NCI-H526 (cell line): ENCODE measurements at regions not wholly inside any gene's neighbourhood (a gene's known extent, or its start where the extent isn't known, plus 50 kb on each side); places are given as distances from the start of the nearest gene placed in this dataset.

Experiments used
- DNase-seq, 2 experiments: peaks; one replicate each; lab custom pipeline; 2025; lab: John Stamatoyannopoulos, UW

GRCh38 chr13:106963151-106963550 is 395.2 kb upstream of the ARGLU1 start:
- no peak for DNase-seq

- DNase-seq = no peak
Measured at GRCh38 chr13:106961651-106962050, 393.7 kb upstream of the ARGLU1 start.

GRCh38 chr13:106961216-106961615 is 393.3 kb upstream of the ARGLU1 start:
- no peak for DNase-seq

GRCh38 chr13:106958621-106959048 is 390.7 kb upstream of the ARGLU1 start:
- DNase-seq = no peak

GRCh38 chr13:106942563-106942962 is 374.6 kb upstream of the ARGLU1 start:
- DNase-seq = no peak

- DNase-seq = no peak
Measured at GRCh38 chr13:106941779-106942178, 373.8 kb upstream of the ARGLU1 start.

- no peak for DNase-seq
Measured at GRCh38 chr13:106927421-106927820, 359.5 kb upstream of the ARGLU1 start.

GRCh38 chr13:106922384-106922783 is 354.4 kb upstream of the ARGLU1 start:
- DNase-seq = no peak

- no peak for DNase-seq
Measured at GRCh38 chr13:106919638-106920037, 351.7 kb upstream of the ARGLU1 start.

- no peak for DNase-seq
Measured at GRCh38 chr13:106919133-106919532, 351.2 kb upstream of the ARGLU1 start.

GRCh38 chr13:106918557-106918860 is 350.6 kb upstream of the ARGLU1 start:
- no peak for DNase-seq

- DNase-seq = peak; percentile 24 to 78
Measured at GRCh38 chr13:106917673-106918556, 350.0 kb upstream of the ARGLU1 start.

- DNase-seq = no peak
Measured at GRCh38 chr13:106917024-106917571, 349.2 kb upstream of the ARGLU1 start.

GRCh38 chr13:106916329-106916976 is 348.5 kb upstream of the ARGLU1 start:
- no peak for DNase-seq

GRCh38 chr13:106915146-106915545 is 347.2 kb upstream of the ARGLU1 start:
- no peak for DNase-seq

- DNase-seq = no peak
Measured at GRCh38 chr13:106911627-106912026, 343.7 kb upstream of the ARGLU1 start.

GRCh38 chr13:106911020-106911419 is 343.1 kb upstream of the ARGLU1 start:
- no peak for DNase-seq

GRCh38 chr13:106906426-106906996 is 338.6 kb upstream of the ARGLU1 start:
- no peak for DNase-seq

- DNase-seq = no peak
Measured at GRCh38 chr13:106905380-106906162, 337.6 kb upstream of the ARGLU1 start.

- no peak for DNase-seq
Measured at GRCh38 chr13:106899442-106899841, 331.5 kb upstream of the ARGLU1 start.

GRCh38 chr13:106898231-106898630 is 330.3 kb upstream of the ARGLU1 start:
- DNase-seq = no peak

GRCh38 chr13:106888148-106888547 is 320.2 kb upstream of the ARGLU1 start:
- DNase-seq = no peak
